H9 (cell line): ENCODE measurements at regions not wholly inside any gene's neighbourhood (a gene's known extent, or its start where the extent isn't known, plus 50 kb on each side); places are given as distances from the start of the nearest gene placed in this dataset.
A peak's percentile ranks its signal among the peaks of the same experiment; 100 is the strongest.

Experiments used
- DNase-seq: peaks from one replicate; pipeline ENCODE4 v3.0.0-alpha.2; 2017
- H2AFZ ChIP-seq: one replicate; pipeline ENCODE4 v1.6.1; 2013; ENCODE audit warnings: mild to moderate bottlenecking, low read length, control low read depth, moderate library complexity
- H2AK5ac ChIP-seq: 2 replicates; pipeline ENCODE4 v1.6.1; 2013; ENCODE audit warnings: low read length, control low read depth, mixed read lengths; ENCODE audit not compliant: insufficient read length
- H2BK120ac ChIP-seq: one replicate; pipeline ENCODE4 v1.6.1; 2013; ENCODE audit warnings: low read depth, mild to moderate bottlenecking, low read length, control low read depth, inconsistent platforms; ENCODE audit not compliant: poor library complexity, severe bottlenecking
- H2BK12ac ChIP-seq: 2 replicates; pipeline ENCODE4 v1.6.1; 2013; ENCODE audit warnings: low read length, control low read depth, mixed read lengths, low read depth; ENCODE audit not compliant: insufficient read length
- H2BK15ac ChIP-seq: 2 replicates; pipeline ENCODE4 v1.6.1; 2013; ENCODE audit warnings: low read depth, low read length, control low read depth
- H2BK20ac ChIP-seq: one replicate; pipeline ENCODE4 v1.6.1; 2013; ENCODE audit warnings: low read depth, mild to moderate bottlenecking, low read length, control low read depth, inconsistent platforms; ENCODE audit not compliant: poor library complexity, severe bottlenecking
- H2BK5ac ChIP-seq: 2 replicates; pipeline ENCODE4 v1.6.1; 2013; ENCODE audit warnings: low read length, control low read depth, mixed read lengths; ENCODE audit not compliant: insufficient read length
- H3K14ac ChIP-seq: 2 replicates; pipeline ENCODE4 v1.6.1; 2013; ENCODE audit warnings: low read length, control low read depth; ENCODE audit not compliant: insufficient read depth
- H3K18ac ChIP-seq: 2 replicates; pipeline ENCODE4 v1.6.1; 2013; ENCODE audit warnings: low read depth, mild to moderate bottlenecking, mixed read lengths, low read length, control low read depth; ENCODE audit not compliant: insufficient read length
- H3K23ac ChIP-seq: 2 replicates; pipeline ENCODE4 v1.6.1; 2013; ENCODE audit warnings: low read length, control low read depth, mixed read lengths, low read depth; ENCODE audit not compliant: insufficient read length
- H3K23me2 ChIP-seq: 2 replicates; pipeline ENCODE4 v1.6.1; 2013; ENCODE audit warnings: low read depth, mild to moderate bottlenecking, mixed read lengths, low read length, control low read depth; ENCODE audit not compliant: insufficient read length, poor library complexity, severe bottlenecking
- H3K27ac ChIP-seq: 2 replicates; pipeline ENCODE4 v1.5.1; 2013; ENCODE audit warnings: low read length, control low read depth, mixed read lengths, low read depth; ENCODE audit not compliant: insufficient read length
- H3K27me3 ChIP-seq: 2 replicates; pipeline ENCODE4 v1.6.1; 2013; ENCODE audit warnings: low read length, control low read depth, inconsistent platforms; ENCODE audit not compliant: insufficient read depth
- H3K4ac ChIP-seq: 2 replicates; pipeline ENCODE4 v1.6.1; 2013; ENCODE audit warnings: low read depth, mild to moderate bottlenecking, control low read depth, inconsistent platforms, low read length, moderate library complexity
- H3K4me1 ChIP-seq: 2 replicates; pipeline ENCODE4 v1.6.1; 2013; ENCODE audit warnings: low read length, control low read depth, inconsistent platforms; ENCODE audit not compliant: insufficient read depth
- H3K4me2 ChIP-seq: 2 replicates; pipeline ENCODE4 v1.6.1; 2013; ENCODE audit warnings: low read length, control low read depth, mixed read lengths; ENCODE audit not compliant: insufficient read length, insufficient read depth
- H3K56ac ChIP-seq: 2 replicates; pipeline ENCODE4 v1.6.1; 2013; ENCODE audit warnings: low read depth, mild to moderate bottlenecking, mixed read lengths, low read length, control low read depth; ENCODE audit not compliant: insufficient read length
- H3K79me1 ChIP-seq: 2 replicates; pipeline ENCODE4 v1.6.1; 2013; ENCODE audit warnings: low read depth, mild to moderate bottlenecking, moderate library complexity, low read length, control low read depth, inconsistent platforms; ENCODE audit not compliant: insufficient read depth, poor library complexity, severe bottlenecking
- H3K79me2 ChIP-seq: 2 replicates; pipeline ENCODE4 v1.6.1; 2013; ENCODE audit warnings: low read length, control low read depth, inconsistent platforms; ENCODE audit not compliant: insufficient read depth
- H3K9ac ChIP-seq: 2 replicates; pipeline ENCODE4 v1.6.1; 2013; ENCODE audit warnings: low read length, control low read depth, mixed read lengths; ENCODE audit not compliant: insufficient read length; ENCODE audit errors: extremely low read depth
- H3K9me3 ChIP-seq: one replicate; pipeline ENCODE4 v1.6.1; 2013; ENCODE audit warnings: low read depth, low read length, inconsistent platforms; ENCODE audit not compliant: control insufficient read depth
- H3T11ph ChIP-seq: one replicate; pipeline ENCODE4 v1.6.1; 2013; ENCODE audit warnings: mild to moderate bottlenecking, low read length, control low read depth, inconsistent platforms
- H4K20me1 ChIP-seq: one replicate; pipeline ENCODE4 v1.6.1; 2013; ENCODE audit not compliant: control insufficient read depth, insufficient read length, insufficient read depth
- H4K5ac ChIP-seq: 2 replicates; pipeline ENCODE4 v1.6.1; 2013; ENCODE audit warnings: low read depth, mild to moderate bottlenecking, mixed read lengths, low read length, control low read depth; ENCODE audit not compliant: insufficient read length
- H4K8ac ChIP-seq: replicated peaks from 2 replicates; pipeline ENCODE4 v1.6.1; 2013; ENCODE audit warnings: low read length, control low read depth, mixed read lengths, low read depth; ENCODE audit not compliant: insufficient read length
- H4K91ac ChIP-seq: 2 replicates; pipeline ENCODE4 v1.6.1; 2013; ENCODE audit warnings: low read depth, mild to moderate bottlenecking, moderate library complexity, mixed read lengths, low read length, control low read depth; ENCODE audit not compliant: insufficient read length
- H3K27ac Mint-ChIP-seq, 3 experiments: 2 replicates in 2 of 3; 3 replicates in 1 of 3; pipeline ENCODE4 v1.8.0; 2020 to 2021; ENCODE audit warnings: mixed read lengths in 3 of 3, mild to moderate bottlenecking in 1 of 3, moderate library complexity in 1 of 3
- H3K27me3 Mint-ChIP-seq: 2 replicates; pipeline ENCODE4 v1.8.0; 2021; ENCODE audit warnings: low read depth, mild to moderate bottlenecking, moderate library complexity, mixed read lengths
- H3K36me3 Mint-ChIP-seq, 3 experiments: 2 replicates in 2 of 3; 3 replicates in 1 of 3; pipeline ENCODE4 v1.8.0; 2020 to 2021; ENCODE audit warnings: low read depth in 3 of 3, mixed read lengths in 3 of 3; ENCODE audit not compliant: insufficient read depth in 1 of 3
- H3K4me1 Mint-ChIP-seq, 2 experiments: 2 replicates each; pipeline ENCODE4 v1.8.0; 2020; ENCODE audit warnings: mixed read lengths in 2 of 2
- H3K4me3 Mint-ChIP-seq, 2 experiments: 2 replicates in 1 of 2; 3 replicates in 1 of 2; pipeline ENCODE4 v1.8.0; 2020 to 2021; ENCODE audit warnings: mild to moderate bottlenecking in 2 of 2, mixed read lengths in 2 of 2, moderate library complexity in 1 of 2
- H3K9me3 Mint-ChIP-seq, 2 experiments: 2 replicates in 1 of 2; 3 replicates in 1 of 2; pipeline ENCODE4 v1.8.0; 2020; ENCODE audit warnings: mild to moderate bottlenecking in 2 of 2, mixed read lengths in 2 of 2, moderate library complexity in 1 of 2
- WGBS: extraction: QIAGEN DNeasy Blood & Tissue Kit; methylation state at CpG from one replicate; pipeline ENCODE4 v1.1.7; 2013; ENCODE audit warnings: missing lambda C conversion rate, low lambda C conversion rate, mixed read lengths; ENCODE audit not compliant: insufficient read length; ENCODE audit errors: extremely low coverage; 5-methylcytosine and 5-hydroxymethylcytosine counted together
- TF ChIP-seq, protein P1 (sequence below): fragments of 200-600 bp; sonication (generic); conservative IDR thresholded peaks from 3 replicates; pipeline ENCODE4 v1.8.0; 2021; ENCODE audit warnings: antibody characterized with exemption, mild to moderate bottlenecking

DNA sequence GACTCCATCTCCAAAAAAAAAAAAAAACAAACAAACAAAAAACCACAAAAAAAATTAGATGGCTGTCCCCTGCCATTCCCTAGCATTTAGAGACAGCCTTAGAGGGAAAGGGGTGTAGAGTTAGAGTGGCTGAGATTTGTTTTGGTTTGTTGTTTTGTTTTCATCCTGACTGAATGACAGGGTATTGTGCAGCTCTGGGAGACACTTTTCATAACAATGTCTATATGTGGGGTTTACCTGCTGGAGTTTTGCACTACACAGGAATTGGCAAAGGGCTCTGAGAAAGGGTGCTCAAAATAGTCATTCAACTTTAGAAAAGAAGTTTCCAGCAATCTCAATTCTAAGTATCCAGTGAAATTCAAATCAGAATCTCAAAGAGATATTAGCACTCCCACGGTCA is 732.5 kb upstream of the CHAC2 start:
- Histone ChIP-seq H3K4me1 (peaks cover 3% of the 10 kb centered on the region; the same call in 1 of the 2 replicates), H3K23me2 (no peaks in the 10 kb centered on the region), H3K56ac (no peak overlapping the region), H3K27me3 (peaks cover 2% of the 10 kb centered on the region; the same call in 1 of the 2 replicates), H2AK5ac (no peak overlapping the region), H3K9ac (no peak overlapping the region), H4K8ac (no peak overlapping the region), H2BK20ac (no peak overlapping the region), H2BK12ac (no peak overlapping the region), H3K9me3 (no peaks in the 10 kb centered on the region), H3K4me2 (no peak overlapping the region), H4K5ac (no peak overlapping the region), H3K27ac (no peak overlapping the region), H4K91ac (no peak overlapping the region), H4K20me1 (no peaks in the 10 kb centered on the region), H2BK15ac (no peak overlapping the region), H2BK5ac (no peak overlapping the region), H3K23ac (no peak overlapping the region), H3K18ac (no peak overlapping the region), H3K79me2 (no peaks in the 10 kb centered on the region), H2AFZ (no peak overlapping the region), H3T11ph (no peak overlapping the region), H2BK120ac (no peak overlapping the region), H3K4ac (no peak overlapping the region), H3K14ac (no peak overlapping the region), H3K79me1 (no peaks in the 10 kb centered on the region)
- peaks cover 20 to 25% of the 10 kb centered on the region in 2 experiments for H3K4me1 Mint-ChIP-seq
- DNase-seq, result no peak
- peaks cover 19% of the 10 kb centered on the region for H3K27me3 Mint-ChIP-seq
- no peaks in the 10 kb centered on the region for H3K36me3 Mint-ChIP-seq
- TF ChIP-seq, protein P1, sequence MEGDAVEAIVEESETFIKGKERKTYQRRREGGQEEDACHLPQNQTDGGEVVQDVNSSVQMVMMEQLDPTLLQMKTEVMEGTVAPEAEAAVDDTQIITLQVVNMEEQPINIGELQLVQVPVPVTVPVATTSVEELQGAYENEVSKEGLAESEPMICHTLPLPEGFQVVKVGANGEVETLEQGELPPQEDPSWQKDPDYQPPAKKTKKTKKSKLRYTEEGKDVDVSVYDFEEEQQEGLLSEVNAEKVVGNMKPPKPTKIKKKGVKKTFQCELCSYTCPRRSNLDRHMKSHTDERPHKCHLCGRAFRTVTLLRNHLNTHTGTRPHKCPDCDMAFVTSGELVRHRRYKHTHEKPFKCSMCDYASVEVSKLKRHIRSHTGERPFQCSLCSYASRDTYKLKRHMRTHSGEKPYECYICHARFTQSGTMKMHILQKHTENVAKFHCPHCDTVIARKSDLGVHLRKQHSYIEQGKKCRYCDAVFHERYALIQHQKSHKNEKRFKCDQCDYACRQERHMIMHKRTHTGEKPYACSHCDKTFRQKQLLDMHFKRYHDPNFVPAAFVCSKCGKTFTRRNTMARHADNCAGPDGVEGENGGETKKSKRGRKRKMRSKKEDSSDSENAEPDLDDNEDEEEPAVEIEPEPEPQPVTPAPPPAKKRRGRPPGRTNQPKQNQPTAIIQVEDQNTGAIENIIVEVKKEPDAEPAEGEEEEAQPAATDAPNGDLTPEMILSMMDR, result no peak
- H3K4me3 Mint-ChIP-seq, result no peak overlapping the region
- H3K27ac Mint-ChIP-seq, result 0 out of 7 replicates have a peak overlapping the region, but pooled peaks of 1 of the 3 experiments have one; percentile 30
- no CpG with 5 or more reads among the region's 1 CpG for WGBS
- H3K9me3 Mint-ChIP-seq, result no peaks in the 10 kb centered on the region
